ENCODE measurements at regions not wholly inside any gene's neighbourhood (a gene's known extent, or its start where the extent isn't known, plus 50 kb on each side); places are given as distances from the start of the nearest gene placed in this dataset.

DNA sequence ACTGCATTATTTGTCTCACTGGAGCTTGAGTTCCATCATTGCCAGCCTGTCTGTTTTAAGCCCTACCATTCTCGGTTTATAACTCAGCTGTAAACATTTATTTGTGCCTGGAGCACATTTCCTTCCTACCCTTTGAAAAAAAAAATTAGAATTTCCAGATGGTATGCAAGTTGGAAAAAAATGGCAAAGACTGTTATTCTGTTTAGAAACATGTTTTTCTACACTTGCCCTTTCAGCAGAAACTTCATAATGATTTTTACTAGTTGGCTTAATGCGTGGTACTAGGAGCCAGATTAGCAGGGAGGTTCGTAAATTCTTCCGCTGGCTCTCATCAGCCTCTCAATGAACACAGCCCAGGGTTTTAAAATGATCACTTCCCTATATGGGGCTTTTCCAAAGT, 238.8 kb upstream of the WWC1 start:
- H3K4me3 ChIP-seq = no peak overlapping the region
- intact Hi-C loops (cut with DNase I) = no loop called here
- ATAC-seq = no peak

GRCh38 chr5:168054091-168054490, 237.4 kb upstream of the WWC1 start:
- DNase-seq = no peak
- Histone ChIP-seq H3K9me3 (no peaks in the 10 kb centered on the region), H3K27me3 (no peaks in the 10 kb centered on the region), H3K4me3 (no peak overlapping the region), H3K4me1 (no peaks in the 10 kb centered on the region), H3K27ac (no peak overlapping the region), H3K36me3 (no peaks in the 10 kb centered on the region)
- TF ChIP-seq, protein P1, sequence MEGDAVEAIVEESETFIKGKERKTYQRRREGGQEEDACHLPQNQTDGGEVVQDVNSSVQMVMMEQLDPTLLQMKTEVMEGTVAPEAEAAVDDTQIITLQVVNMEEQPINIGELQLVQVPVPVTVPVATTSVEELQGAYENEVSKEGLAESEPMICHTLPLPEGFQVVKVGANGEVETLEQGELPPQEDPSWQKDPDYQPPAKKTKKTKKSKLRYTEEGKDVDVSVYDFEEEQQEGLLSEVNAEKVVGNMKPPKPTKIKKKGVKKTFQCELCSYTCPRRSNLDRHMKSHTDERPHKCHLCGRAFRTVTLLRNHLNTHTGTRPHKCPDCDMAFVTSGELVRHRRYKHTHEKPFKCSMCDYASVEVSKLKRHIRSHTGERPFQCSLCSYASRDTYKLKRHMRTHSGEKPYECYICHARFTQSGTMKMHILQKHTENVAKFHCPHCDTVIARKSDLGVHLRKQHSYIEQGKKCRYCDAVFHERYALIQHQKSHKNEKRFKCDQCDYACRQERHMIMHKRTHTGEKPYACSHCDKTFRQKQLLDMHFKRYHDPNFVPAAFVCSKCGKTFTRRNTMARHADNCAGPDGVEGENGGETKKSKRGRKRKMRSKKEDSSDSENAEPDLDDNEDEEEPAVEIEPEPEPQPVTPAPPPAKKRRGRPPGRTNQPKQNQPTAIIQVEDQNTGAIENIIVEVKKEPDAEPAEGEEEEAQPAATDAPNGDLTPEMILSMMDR (IDR thresholded peaks at IDR 0.05) = no peak
- intact Hi-C loops (cut with DNase I) = no loop called here
- no peak for ATAC-seq

More for the DNA sequence above, 238.8 kb upstream of the WWC1 start:
- Histone ChIP-seq H3K9me3 (no peaks in the 10 kb centered on the region), H3K27me3 (no peaks in the 10 kb centered on the region), H3K27ac (no peak overlapping the region), H3K36me3 (no peaks in the 10 kb centered on the region), H3K4me1 (no peaks in the 10 kb centered on the region)
- DNase-seq = no peak
- TF ChIP-seq, protein P1 (IDR thresholded peaks at IDR 0.05) = no peak

DNA sequence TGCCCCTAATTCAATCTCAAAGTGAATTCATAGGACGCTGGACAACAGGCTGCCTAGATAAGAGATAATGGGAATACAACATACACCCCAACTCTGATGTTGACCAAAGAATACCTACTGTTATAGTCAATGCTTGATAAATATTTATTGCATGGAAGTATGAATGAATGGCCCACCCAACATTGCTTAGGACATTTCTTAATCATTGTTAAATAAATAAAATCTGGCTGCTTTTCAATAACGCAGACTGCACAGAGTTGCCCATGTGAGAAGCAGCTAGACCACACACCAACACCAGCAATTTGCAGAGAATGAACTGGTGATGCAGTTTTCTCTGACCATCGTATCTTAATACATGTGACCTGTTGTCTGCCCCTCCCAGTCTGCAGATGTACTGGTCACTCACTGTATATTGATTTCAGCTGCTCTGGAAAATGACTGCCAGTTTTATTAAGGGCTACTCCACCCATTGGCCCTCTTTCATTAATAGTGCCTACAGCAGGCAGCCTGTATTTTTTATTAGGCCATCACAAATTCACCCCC, 236.2 kb upstream of the WWC1 start:
- no peak overlapping the region for H3K27ac ChIP-seq
- no peaks in the 10 kb centered on the region for H3K9me3 ChIP-seq
- ATAC-seq = no peak
- H3K4me3 ChIP-seq = no peak overlapping the region
- DNase-seq = no peak
- intact Hi-C loops (cut with DNase I) = no loop called here
- TF ChIP-seq, protein P1 (IDR thresholded peaks at IDR 0.05) = no peak
- H3K4me1 ChIP-seq = no peaks in the 10 kb centered on the region
- no peaks in the 10 kb centered on the region for H3K27me3 ChIP-seq
- H3K36me3 ChIP-seq = no peaks in the 10 kb centered on the region

DNA sequence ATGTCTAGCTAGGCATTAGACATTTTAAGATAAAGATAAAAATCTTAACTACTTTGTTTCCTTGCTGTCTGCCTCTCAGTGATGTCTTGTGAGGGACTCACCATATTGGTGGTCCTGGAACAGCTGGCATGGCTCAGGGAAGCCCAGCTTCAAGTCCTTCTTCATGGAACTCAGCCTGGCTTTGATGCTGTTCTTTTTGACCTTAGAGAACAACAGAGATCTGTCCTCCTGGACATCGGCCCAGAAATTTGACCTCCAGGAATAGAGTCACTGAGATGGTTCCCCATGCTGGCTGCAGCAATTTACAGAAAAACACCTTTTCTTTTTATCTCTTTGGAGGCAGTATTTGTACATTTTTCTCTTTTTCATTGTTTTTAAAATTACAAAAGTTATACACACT, 235.5 kb upstream of the WWC1 start:
- no peaks in the 10 kb centered on the region for H3K27me3 ChIP-seq
- DNase-seq (no peak), ATAC-seq (no peak)
- no peaks in the 10 kb centered on the region for H3K9me3 ChIP-seq
- H3K27ac ChIP-seq = no peak overlapping the region
- no peak overlapping the region for H3K4me3 ChIP-seq
- no peaks in the 10 kb centered on the region for H3K36me3 ChIP-seq
- TF ChIP-seq, protein P1 (IDR thresholded peaks at IDR 0.05) = no peak
- intact Hi-C loops (cut with DNase I) = no loop called here
- no peaks in the 10 kb centered on the region for H3K4me1 ChIP-seq

DNA sequence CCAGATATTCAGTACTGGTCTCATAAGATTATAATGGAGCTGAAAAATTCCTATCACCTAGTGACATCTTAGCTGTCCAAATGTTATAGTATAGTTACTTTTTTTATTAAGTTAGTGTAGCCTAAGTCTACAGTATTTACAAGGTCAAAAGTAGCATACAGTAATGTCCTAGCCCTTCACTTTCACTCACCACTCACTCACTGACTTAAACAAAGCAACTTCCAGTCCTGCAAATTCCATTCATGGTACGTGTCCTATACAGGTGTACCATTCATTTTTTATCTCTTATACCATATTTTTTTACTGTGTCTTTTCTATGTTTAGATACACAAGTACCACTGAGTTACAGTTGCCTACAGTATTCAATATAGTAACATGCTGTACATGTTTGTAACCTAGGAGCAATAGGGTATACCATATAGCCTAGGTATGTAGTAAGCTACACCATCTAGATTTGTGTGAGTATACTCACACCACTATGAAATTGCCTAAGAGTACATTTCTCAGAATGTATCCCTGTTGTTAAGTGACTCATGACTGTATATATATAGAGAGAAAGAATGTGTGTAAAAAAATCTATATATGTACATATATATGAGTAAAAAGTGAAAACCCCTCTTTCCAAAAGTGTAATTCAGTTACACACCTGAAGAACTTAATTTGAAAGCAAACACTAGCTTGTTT, 234.8 kb upstream of the WWC1 start:
- no peaks in the 10 kb centered on the region for H3K36me3 ChIP-seq
- H3K4me1 ChIP-seq = no peaks in the 10 kb centered on the region
- DNase-seq = no peak
- intact Hi-C loops (cut with DNase I) = no loop called here
- no peak for ATAC-seq
- H3K27me3 ChIP-seq = no peaks in the 10 kb centered on the region
- TF ChIP-seq, protein P1 (IDR thresholded peaks at IDR 0.05) = no peak
- H3K27ac ChIP-seq = no peak overlapping the region
- H3K4me3 ChIP-seq = no peak overlapping the region
- no peaks in the 10 kb centered on the region for H3K9me3 ChIP-seq

Data from upper lobe of right lung (tissue), 1 donor.